ENCODE measurements at regions not wholly inside any gene's neighbourhood (a gene's known extent, or its start where the extent isn't known, plus 50 kb on each side); places are given as distances from the start of the nearest gene placed in this dataset.

- H3K4me1 Mint-ChIP-seq: no peaks in the 10 kb centered on the region
- peaks cover 3% of the 10 kb centered on the region for H3K9me3 Mint-ChIP-seq
- peaks cover 4% of the 10 kb centered on the region for H3K27me3 Mint-ChIP-seq (ENCODE audit: low read depth)
- no peaks in the 10 kb centered on the region for H3K36me3 Mint-ChIP-seq (ENCODE audit: low read depth)
- no peak overlapping the region for H3K4me3 Mint-ChIP-seq
- TF ChIP-seq CTCF (IDR thresholded peaks at IDR 0.05; ENCODE audit: unreplicated experiment in 3 of 3): no peak
- H3K27ac Mint-ChIP-seq: no peak overlapping the region
Measured at GRCh38 chr1:221416723-221417122, 325.2 kb downstream of the DUSP10 start.

DNA sequence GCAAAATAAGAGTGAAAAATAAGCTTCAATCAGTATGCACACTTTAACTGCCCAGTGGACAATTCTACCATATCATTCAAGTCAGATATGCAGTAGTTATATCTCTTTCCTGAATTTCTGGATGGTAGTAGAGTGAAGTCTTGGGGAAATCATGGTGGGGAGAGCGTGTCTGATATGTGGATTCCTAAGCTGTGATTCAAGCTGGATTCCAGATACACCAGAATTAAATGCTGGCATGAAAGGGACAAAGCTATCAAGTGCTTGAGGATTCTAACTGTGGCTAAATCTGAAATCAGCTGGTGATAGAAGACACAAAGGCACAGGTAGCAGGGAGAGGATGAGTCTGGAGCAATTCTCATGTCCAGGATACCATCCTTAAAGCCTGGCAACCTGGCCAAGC lies 323.5 kb downstream of the DUSP10 start:
- peaks cover 2% of the 10 kb centered on the region for H3K27me3 Mint-ChIP-seq (ENCODE audit: low read depth)
- H3K9me3 Mint-ChIP-seq: peaks cover 3% of the 10 kb centered on the region
- no peaks in the 10 kb centered on the region for H3K4me1 Mint-ChIP-seq
- no peaks in the 10 kb centered on the region for H3K36me3 Mint-ChIP-seq (ENCODE audit: low read depth)
- H3K27ac Mint-ChIP-seq: no peak overlapping the region
- H3K4me3 Mint-ChIP-seq: no peak overlapping the region
- TF ChIP-seq CTCF (IDR thresholded peaks at IDR 0.05; ENCODE audit: unreplicated experiment in 3 of 3): no peak

GRCh38 chr1:221419513-221420095 lies 322.3 kb downstream of the DUSP10 start:
- no peaks in the 10 kb centered on the region for H3K36me3 Mint-ChIP-seq (ENCODE audit: low read depth)
- TF ChIP-seq CTCF (IDR thresholded peaks at IDR 0.05; ENCODE audit: unreplicated experiment in 3 of 3): no peak
- no peak overlapping the region for H3K27ac Mint-ChIP-seq
- no peaks in the 10 kb centered on the region for H3K4me1 Mint-ChIP-seq
- no peak overlapping the region for H3K4me3 Mint-ChIP-seq
- no peaks in the 10 kb centered on the region for H3K27me3 Mint-ChIP-seq (ENCODE audit: low read depth)
- no peaks in the 10 kb centered on the region for H3K9me3 Mint-ChIP-seq

- no peak for TF ChIP-seq CTCF (IDR thresholded peaks at IDR 0.05; ENCODE audit: unreplicated experiment in 3 of 3)
- H3K4me1 Mint-ChIP-seq: no peaks in the 10 kb centered on the region
Measured at GRCh38 chr1:221429264-221429663, 312.6 kb downstream of the DUSP10 start.

DNA sequence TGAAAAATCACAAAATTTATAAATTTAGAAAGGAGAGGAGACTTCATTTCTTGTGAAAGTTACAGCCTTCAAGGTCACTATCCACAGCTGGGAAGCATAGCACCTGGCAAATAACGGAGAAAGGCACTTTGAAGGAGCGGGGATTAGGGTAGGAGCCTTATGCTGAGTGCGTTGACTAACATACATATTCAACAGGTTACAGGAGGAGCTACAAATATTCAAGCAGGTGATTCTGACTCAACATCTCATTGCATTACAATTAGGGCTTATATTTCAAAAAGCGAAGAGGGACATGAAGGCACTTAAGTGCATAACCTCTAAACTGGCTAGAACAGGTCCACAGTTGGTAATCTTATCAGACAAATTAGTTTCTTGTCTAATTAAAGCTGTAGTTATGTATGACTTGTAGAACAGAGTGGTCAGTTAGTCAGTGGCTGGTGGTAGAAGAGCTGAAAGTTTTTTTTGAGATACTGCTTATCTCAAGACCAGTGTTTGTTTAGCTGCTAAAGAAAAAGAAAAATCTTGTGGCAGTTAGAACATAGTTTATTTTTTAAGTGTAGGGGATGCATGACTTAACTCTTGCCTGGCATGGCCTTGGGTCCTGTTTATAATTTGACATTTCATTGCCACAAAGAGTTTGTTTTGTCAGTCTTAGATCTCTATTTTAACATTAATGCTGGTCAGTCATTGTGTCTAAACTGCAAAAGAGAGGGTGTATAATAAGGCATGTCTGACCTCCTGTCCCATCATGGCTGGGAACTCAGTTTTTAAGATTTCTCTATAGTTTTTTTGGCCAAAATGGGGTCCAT lies 311.5 kb downstream of the DUSP10 start:
- Mint-ChIP-seq H3K4me3 (no peak overlapping the region), H3K9me3 (peaks cover 31% of the 10 kb centered on the region), H3K27ac (no peak overlapping the region), H3K36me3 (ENCODE audit: low read depth) (no peaks in the 10 kb centered on the region), H3K27me3 (ENCODE audit: low read depth) (no peaks in the 10 kb centered on the region), H3K4me1 (peaks cover 4% of the 10 kb centered on the region)
- TF ChIP-seq CTCF (IDR thresholded peaks at IDR 0.05; ENCODE audit: unreplicated experiment in 3 of 3): no peak

More at GRCh38 chr1:221429264-221429663, 312.6 kb downstream of the DUSP10 start:
- H3K27me3 Mint-ChIP-seq (ENCODE audit: low read depth): no peaks in the 10 kb centered on the region
- no peaks in the 10 kb centered on the region for H3K36me3 Mint-ChIP-seq (ENCODE audit: low read depth)
- H3K9me3 Mint-ChIP-seq: peaks cover 34% of the 10 kb centered on the region
- H3K27ac Mint-ChIP-seq: no peak overlapping the region
- no peak overlapping the region for H3K4me3 Mint-ChIP-seq

All from nephron (organoid).